ENCODE measurements at regions not wholly inside any gene's neighbourhood (a gene's known extent, or its start where the extent isn't known, plus 50 kb on each side); places are given as distances from the start of the nearest gene placed in this dataset.

DNA sequence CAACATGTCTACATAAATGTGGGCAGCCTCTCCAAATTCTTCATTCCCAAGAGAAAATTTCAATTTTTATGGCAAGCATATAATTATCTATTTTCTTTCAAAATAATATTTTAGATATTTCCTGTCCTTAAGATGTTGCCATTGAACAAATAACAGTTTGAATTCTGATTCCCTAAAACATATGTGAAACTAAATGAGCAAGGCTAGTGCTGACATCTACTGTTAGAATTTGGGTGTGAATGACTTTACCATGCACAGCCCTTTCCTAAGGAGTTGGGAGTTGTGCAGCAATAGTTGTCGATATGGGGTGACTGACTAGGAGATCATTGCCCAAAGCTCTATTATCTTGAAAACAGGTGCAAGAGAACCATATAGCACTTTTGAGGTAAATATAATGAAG lies 108.2 kb upstream of the SLC38A4 start:
- TF ChIP-seq, protein P1, sequence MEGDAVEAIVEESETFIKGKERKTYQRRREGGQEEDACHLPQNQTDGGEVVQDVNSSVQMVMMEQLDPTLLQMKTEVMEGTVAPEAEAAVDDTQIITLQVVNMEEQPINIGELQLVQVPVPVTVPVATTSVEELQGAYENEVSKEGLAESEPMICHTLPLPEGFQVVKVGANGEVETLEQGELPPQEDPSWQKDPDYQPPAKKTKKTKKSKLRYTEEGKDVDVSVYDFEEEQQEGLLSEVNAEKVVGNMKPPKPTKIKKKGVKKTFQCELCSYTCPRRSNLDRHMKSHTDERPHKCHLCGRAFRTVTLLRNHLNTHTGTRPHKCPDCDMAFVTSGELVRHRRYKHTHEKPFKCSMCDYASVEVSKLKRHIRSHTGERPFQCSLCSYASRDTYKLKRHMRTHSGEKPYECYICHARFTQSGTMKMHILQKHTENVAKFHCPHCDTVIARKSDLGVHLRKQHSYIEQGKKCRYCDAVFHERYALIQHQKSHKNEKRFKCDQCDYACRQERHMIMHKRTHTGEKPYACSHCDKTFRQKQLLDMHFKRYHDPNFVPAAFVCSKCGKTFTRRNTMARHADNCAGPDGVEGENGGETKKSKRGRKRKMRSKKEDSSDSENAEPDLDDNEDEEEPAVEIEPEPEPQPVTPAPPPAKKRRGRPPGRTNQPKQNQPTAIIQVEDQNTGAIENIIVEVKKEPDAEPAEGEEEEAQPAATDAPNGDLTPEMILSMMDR (IDR thresholded peaks at IDR 0.05; ENCODE audit: low read depth, low read length), result peak; percentile 78
- no peak for TF ChIP-seq EZH2phosphoT487 (IDR thresholded peaks at IDR 0.05; ENCODE audit: low read depth)
